GM21529 (cell line): ENCODE measurements at regions not wholly inside any gene's neighbourhood (a gene's known extent, or its start where the extent isn't known, plus 50 kb on each side); places are given as distances from the start of the nearest gene placed in this dataset.
"Not testable (repeated sequence)": the region's sequence is repeated elsewhere in the genome, so short reads cannot be mapped to it uniquely, and the experiment has no call there.

Source experiments
- ATAC-seq: cut with Tn5 transposase; IDR thresholded peaks from one replicate; pipeline ENCODE4 v1.9.1; 2021; ENCODE audit not compliant: unreplicated experiment

DNA sequence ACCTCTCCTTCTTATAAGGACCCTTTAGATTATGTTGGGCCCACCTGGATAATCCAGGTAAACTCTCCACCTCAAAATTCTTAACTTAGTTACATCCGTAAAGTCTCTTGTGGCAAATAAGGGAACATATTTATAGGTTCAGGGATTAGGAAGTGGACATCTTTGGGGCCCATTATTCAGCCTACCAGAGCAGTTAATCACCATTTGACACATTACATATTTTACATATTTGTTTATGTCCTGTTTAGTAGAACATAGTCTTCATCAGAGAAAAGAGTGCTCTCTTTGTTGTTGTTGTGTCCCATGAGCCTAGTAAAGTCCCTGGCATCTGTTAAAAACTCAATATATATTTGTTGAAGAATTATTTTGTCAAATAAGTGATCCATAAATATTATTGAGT, 134.0 kb upstream of the SPATS2L start:
- ATAC-seq: no peak

DNA sequence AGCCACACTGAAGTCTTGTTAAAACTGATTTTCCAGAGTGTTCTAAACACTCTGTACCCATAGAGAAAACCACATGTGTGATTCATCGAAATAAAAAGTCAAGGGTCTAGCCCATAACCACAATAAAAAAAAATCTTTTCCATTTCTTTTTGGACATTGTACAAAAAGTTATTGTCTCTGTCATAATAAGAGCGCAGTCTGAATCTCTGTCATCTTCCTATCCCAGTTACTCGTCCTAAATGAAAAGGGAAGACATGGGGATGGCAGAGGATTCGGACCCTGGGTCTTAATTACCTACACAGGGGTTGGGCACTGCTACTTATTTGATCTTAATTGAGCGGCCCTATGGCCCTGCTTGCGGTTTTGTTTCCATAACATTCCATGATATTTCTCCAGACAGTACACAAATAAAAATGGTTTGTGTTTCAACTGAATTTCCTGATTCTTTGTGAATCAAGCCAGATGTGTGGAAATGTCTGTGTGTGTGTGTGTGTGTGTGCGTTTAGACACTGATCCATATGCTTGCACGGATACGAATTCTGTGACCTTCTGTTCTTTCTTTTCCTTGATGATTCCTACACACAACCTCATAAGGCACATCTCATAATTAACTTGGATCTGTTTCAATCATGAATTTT, 133.4 kb upstream of the SPATS2L start:
- no peak for ATAC-seq

DNA sequence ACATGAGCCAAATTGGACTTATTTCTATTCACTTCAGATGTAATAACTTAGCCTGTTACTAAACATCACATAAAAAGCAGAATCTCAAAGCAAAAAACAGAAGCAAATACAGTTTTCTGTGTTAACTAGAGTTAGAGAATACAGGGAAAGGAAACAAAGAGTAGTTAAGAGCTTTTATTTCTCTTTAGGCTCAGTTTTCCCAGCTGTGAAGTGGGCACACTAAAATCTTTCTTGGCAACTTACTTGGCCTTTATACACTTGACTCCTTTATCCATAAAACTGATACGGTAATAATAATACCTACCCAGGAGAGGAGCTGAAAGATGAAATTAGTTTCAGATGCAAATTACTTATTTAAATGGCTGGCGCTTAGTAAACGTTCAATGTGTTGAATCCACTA, 132.8 kb upstream of the SPATS2L start:
- no peak for ATAC-seq

DNA sequence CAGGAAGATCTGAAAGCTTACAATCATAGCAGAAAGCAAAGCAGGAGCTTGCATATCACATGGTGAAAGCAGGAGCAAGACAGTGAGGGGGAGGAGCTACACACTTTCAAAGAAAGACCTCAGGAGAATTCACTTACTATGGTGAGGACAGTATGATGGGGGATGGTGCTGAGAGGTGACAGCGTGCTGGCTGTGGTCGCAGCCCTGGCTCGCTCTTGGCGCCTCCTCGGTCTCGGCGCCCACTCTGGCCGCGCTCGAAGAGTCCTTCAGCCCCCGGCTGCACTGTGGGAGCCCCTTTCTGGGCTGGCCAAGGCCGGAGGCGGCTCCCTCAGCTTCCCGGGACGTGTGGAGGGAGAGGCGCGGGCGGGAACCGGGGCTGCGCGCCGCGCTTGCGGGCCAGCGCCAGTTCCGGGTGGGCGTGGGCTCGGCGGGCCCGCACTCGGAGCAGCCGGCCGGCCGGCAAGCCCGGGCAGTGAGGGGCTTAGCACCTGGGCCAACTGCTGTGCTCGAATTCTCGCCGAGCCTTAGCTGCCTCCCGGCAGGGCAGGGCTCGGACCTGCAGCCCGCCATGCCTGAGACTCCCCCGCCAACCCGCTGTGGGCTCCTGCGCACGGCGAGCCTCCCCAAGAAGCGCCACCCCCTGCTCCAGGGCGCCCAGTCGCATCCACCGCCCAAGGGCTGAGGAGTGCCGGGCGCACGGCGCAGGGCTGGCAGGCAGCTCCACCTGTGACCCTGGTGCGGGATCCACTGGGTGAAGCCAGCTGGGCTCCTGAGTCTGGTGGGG, 131.9 kb upstream of the SPATS2L start:
- no peak for ATAC-seq

DNA sequence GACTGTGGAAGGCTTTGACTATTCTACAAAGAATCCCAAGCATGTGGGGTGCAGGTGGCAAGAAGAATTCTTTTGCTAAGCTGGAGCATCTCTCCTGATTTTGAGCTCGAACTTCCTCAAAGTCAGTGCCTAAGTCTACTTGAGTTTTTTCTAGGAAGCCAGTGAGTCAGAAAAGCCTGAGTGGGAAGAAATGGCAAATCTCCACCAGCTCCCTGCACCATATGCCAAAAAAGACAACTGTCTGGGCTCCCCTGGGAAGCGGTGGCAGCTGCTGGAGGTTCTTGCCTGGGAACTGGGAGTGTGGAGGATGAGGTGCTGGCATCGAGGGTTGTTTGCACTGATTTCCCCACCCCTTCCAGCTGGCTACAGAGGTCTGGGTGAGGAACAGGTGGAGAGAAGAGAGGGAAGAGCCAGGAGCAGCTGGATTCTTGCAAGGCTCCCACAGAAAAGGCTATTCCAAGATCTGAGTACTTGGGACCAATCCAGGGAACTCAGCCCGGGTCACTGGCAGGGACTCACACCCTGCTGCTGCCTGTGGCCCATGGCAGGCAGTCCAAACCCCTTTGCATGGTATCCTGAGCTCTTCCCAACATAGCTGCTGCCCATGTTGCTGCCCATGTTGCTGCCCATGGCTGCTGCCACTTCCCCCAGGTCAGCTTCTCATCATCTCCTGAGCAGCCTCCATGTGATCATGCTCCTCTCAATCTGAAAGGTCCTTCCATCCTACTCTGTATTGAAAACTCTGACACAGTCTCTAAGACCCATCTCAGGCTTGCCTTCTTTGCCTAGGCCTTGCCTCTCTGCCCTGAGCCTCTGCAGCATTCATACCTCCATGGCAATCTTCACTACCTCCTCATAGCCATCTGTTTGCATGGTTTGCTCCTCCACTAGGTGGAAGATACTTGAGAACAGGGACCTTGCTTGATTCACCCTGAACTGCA, 128.3 kb upstream of the SPATS2L start:
- no peak for ATAC-seq

DNA sequence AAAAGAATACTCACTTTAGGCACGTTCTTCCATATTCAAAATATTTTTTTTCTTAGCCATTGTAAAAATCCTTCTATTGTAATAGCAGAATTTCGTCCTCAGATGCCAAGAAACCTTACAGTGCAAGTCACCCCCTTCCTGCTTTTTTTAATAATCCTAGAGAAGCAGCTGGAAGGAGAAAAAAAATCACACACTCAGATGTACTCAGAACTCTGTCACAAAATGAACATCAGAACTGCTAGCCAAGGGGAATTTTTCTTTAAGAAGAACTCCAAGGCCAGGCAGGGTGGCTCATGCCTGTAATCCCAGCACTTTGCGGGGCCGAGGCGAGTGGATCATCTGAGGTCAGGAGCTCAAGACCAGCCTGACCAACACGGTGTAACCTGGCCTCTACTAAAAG, 127.3 kb upstream of the SPATS2L start:
- ATAC-seq: no peak

DNA sequence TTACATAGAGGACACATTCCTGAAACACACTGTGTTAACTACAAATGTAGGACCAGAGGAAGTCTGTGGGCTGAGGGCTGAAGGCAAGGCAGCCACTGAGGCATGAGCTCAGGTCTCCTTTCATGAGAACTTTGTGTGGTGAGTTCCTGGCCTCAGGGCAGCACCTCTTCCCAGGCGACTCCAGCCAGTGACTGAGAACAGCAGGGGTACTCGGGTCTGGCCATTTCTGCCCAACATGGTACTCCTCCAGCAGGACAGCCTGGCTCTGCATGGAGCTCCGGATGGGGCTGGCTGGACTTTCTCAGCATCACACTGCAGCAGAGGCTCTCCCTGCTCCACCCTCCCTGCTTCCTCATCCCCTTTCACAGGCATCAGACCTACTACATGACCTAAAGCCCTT, 125.5 kb upstream of the SPATS2L start:
- ATAC-seq: no peak

DNA sequence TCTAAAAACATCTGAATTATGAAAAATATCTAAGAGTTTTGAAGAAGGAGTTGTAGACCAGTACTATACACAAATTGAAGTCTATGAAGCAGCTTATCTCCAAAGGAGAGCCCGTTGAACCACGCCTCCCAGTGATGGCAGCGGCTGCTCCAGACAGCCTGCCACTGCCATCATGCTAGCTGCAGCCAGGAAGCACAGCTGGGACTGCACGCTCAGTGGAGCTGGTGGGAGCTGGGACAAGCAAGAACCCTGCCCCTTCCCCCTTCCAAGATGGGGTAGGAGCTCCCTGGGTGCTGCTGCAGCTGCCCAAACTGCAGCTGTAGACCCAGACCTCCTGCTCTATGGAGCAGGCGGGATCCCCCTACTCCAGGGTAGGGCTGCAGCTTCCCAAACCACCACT, 124.7 kb upstream of the SPATS2L start:
- no peak for ATAC-seq

DNA sequence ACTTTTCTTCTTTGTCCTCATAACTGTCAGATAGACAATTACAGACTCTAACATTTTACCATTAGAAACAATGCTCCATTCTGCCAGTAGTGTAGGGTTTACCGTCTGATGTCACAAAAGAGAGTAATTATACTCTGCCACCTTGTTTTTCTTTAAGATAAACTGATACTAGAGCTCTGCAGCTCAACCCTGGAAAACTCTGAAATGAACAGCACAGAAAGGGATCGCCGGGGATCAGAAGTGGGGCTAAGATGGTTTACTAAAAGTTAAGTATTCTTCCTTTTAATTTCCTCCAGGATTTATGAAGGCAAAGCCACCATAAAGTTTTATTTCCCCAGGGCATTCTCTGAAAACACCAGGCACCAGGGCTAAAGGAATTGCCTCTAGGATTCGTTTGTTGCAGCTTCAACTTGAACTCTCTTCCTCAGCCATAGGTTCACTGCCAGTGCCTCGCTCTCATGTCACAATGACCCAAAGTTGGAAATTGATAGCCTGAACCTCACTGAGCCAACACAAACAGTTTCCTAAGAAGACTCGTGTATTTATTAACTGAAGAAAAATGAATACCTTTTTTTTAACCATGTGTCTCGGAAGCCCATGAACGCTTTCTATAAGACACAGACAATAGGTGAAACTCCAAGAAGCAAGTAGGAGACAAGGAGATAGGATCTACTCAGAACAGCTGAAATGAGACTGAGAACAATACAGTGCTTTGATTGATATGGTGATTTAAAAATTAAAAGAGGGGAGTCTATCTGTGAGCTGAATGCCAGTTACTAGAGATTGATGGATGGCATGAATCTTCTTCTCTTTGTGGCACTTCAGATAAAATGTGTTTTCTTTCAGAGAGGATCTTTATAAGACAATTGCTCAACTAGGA, 121.5 kb upstream of the SPATS2L start:
- ATAC-seq: no peak

DNA sequence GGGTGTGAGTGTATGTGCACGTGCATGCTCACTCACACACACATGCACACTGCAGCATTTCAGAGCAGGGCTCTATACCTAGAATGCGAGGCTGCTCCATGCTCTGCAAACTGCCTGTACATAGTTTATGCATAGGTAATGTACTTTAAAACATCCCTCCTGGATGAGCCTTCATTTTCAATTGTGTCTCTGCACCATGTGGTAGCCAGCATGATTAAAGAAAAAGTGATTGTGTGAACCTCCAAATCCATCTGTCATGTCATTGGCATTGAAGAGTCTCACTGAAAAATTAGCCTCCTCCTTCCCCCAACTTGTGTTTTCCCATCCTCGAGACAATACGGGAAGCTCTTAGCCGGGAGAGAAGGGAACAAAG, 120.9 kb upstream of the SPATS2L start:
- no peak for ATAC-seq

DNA sequence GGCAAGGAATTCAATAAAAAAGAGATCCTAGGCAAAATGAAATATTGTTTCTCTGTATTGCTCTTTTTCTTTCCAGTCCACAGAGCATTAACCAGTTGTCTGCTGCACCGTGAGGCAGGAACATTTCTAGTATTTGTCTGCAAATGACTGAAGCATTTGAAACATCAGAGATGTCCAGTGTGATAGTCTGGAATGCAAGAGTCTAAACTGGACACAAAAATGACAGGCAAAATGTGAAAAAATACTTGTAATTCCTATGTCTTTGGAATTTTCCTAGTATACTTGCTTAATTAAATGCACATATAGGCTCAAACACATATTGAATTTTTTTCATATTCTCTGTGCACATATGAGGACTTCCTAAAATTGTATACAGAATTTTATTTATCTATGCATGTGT, 120.5 kb upstream of the SPATS2L start:
- no peak for ATAC-seq

DNA sequence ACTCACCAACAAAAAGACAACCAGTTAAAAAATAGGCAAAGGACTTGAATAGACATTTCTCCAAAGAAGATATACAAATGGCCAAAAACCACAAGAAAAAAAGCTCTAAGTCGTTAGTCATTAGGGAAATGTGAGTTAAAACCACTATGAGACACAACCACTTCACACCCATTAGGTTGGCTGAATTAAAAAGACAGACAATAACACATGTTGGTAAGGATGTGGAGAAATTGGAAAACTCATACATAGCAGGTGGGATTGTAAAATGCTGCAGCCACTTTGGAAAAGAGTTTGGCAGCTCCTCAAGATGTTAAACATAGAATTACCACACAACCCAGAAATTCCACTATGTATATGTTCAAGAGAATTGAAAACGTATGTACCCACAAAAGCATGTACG, 117.6 kb upstream of the SPATS2L start:
- ATAC-seq: no peak

DNA sequence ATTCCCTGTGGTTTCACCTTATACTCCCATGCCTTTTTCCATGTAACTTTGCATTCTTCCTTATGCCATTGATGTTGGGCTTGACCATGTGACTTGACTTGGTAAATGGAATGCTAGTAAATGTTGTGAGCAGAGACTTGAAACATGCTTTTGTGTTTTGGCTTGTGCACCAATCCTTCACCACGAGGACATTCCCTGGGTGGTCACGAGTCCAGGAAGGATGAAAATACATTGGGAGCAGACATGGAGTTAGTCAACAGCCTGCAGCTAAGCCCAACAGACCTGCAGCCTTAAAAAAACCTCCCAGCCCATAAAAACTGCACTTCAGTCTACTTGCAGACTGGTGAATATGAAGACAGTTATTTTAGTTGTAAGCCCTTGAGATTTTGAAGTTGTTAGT, 116.5 kb upstream of the SPATS2L start:
- no peak for ATAC-seq

DNA sequence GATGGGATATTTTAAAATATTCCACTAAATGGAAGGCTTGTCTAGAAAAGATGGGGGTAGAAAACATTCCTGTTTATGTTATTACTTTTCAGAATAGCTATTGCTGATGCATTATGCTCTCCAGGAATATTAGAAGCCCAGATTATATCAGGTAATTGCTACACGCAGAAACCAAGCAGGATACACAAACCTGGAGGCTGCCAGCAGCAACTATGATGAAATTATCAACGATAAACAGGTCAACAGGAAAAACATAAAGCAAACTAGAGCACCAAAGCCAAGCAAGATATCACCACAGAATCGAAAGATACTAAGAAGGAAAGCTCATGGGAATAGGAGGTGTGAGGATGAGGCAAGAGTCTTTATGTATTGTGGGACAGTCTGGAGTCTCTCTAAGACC, 113.2 kb upstream of the SPATS2L start:
- ATAC-seq: no peak

DNA sequence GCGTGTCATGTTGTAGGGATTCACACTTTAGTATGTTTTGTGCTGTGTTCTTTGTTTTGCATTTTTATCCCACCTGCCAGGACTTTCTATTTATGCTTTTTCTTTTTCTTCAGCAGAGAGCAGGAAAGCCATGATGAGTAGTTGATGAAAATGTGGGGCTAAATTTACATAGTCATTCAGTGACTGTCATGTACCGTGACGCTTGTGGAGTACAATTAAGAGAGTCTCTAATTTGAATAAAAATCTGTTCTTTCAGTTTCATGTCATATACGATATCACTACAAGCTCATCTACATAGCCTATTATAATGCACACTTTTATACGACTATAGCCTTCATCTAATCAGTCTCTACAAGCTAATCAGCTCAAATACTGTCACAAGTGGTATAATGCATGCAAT, 112.7 kb upstream of the SPATS2L start:
- no peak for ATAC-seq

DNA sequence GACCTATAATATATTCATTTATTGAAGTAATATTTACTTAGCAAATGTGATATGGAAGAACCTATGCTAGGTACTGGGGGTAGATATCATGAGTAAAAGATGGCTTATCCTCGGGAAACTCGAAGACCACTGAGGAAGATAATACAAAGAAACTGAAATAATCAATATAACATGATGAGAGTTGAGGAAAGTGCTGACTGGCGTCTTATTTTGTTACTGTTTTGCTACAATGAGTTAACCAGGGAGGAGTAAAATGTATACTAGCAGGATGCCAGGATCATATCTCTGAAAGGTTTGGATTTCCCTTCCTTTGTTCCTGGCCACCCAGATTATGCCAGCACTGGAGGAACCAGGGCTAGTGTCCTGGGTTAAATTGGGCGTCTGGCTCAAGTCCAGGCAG, 111.7 kb upstream of the SPATS2L start:
- ATAC-seq: no peak

DNA sequence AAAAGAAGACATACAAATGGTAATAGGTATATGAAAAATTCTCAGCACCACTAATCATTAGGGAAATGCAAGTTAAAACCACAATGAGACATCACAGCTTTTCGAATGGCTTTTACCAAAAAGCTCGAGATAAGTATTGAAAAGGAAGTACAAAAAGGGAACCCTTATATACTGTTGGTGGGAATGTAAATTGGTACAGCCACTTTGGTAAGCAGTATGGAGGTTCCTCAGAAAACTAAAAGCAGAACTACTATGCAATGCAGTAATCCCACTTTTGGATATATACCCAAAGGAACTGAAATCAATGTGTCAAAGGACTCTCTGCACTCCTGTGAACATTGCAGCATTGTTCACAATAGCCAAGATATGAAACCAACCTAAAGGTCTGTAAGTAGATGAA, 107.5 kb upstream of the SPATS2L start:
- ATAC-seq: no peak

DNA sequence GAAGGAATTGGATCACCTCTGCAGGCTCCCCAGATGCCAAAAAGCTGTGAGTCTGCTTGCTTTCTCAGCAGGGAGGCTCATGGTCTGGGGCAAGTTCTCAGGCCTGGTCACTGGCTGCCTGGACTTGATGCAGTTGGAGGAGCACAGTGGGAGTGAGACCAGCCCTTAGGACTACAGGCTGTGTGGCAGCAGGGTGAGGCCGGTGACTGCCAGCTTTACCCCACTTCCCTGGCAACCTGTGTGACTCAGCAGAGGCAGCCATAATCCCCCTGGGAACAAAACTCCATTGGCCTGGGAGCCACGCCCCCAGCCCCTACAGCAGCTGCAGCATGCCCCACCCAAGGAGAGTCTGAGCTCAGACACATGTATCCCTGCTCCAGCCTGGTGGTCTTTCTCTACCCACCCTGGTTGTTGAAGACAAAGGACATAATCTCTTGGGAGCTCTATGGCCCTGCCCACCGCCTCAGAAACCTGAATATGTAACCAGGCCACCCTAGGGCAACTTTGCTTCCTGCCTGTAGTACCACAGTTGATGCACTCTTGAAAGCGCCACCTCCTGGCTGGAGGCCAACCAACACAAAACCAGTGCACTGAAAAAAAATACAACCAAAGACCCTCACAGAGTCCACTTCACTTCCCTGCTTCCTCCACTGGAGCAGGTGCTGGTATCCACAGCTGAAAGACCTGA, 106.8 kb upstream of the SPATS2L start:
- ATAC-seq: no peak

DNA sequence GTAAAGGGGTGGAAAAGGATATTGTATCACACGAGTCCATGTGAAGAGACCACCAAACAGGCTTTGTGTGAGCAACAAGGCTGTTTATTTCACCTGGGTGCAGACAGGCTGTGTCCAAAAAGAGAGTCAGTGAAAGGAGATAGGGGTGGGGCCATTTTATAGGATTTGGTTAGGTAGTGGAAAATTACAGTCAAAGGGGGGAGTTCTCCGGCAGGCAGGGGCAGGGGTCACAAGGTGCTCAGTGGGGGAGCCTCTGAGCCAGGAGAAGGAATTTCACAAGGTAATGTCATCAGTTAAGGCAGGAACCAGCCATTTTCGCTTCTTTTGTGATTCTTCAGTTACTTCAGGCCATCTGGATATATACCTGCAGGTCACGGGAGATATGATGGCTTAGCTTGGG, 104.7 kb upstream of the SPATS2L start:
- not testable (repeated sequence) for ATAC-seq

DNA sequence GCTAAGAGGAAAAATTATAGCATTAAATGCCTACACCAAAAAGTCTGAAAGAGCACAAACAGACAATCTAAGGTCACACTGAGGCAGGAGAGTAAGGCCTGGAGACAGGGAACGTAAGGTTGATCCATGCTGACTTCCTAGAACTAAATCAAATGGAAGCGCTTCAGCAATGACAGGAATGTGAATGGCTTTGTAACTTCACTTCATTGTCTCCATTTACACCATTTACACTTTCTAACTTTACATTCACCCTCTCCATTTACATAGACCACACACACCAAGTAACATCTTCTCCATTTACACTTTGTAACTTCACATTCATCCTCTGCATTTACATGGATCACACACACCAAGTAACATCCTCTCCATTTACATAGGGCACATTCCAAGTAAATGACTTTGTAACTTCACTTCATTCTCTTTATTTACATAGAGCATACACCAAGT, 103.1 kb upstream of the SPATS2L start:
- ATAC-seq: no peak
